HepG2 (cell line): ENCODE measurements at regions not wholly inside any gene's neighbourhood (a gene's known extent, or its start where the extent isn't known, plus 50 kb on each side); places are given as distances from the start of the nearest gene placed in this dataset.

ENCODE experiments used
- ATAC-seq: fragments of 200-7000 bp; cut with Tn5 transposase; 3 replicates; pipeline ENCODE4 v1.9.1; 2020; ENCODE audit warnings: mild to moderate bottlenecking, moderate library complexity
- BruUV-seq: library from RNA; stranded (reverse); fragments of 400-500 nt; replicated peaks from 2 replicates; lab custom pipeline; 2021; lab: Mats Ljungman, UMichigan
- CTCF ChIA-PET: fragments of 300-600 bp; formaldehyde crosslinking; extraction: SDS; loops from one replicate; lab custom pipeline; 2021; ENCODE audit warnings: low total read pairs, inconsistent platforms, low intra/inter-chr PET ratio; lab: Yijun Ruan, JAX
- POLR2A ChIA-PET: fragments of 350-600 bp; sonication (Branson Sonifier 250); formaldehyde crosslinking; loops from one replicate; lab custom pipeline; 2020; ENCODE audit warnings: antibody characterized with exemption, inconsistent platforms; lab: Yijun Ruan, JAX
- DNase-seq: peaks from one replicate; pipeline ENCODE4 v3.0.0-alpha.2; 2015; ENCODE audit warnings: low spot score
- FAIRE-seq: peaks from 3 replicates; lab custom pipeline; 2011; peaks lifted over from hg19 to GRCh38; lab: Jason Lieb, UNC
- H2AFZ ChIP-seq: one replicate; pipeline ENCODE4 v1.6.1; 2011; ENCODE audit warnings: low read length, inconsistent platforms
- H3K27ac ChIP-seq: fragments of 300-600 bp; 3 replicates; pipeline ENCODE4 v1.8.0; 2011; ENCODE audit warnings: mixed run types, mild to moderate bottlenecking, mixed read lengths, low read length, inconsistent platforms; ENCODE audit not compliant: insufficient read depth; ENCODE audit errors: extremely low read length
- H3K27me3 ChIP-seq, 2 experiments: fragments of 200-600 bp in 1 of 2; 2 replicates in 1 of 2; 3 replicates in 1 of 2; pipeline versions ENCODE4 v1.6.0 to v1.8.0; 2011; ENCODE audit warnings: low read length in 2 of 2, mild to moderate bottlenecking in 2 of 2, moderate library complexity in 2 of 2, inconsistent platforms in 1 of 2; ENCODE audit not compliant: insufficient read depth in 2 of 2, control insufficient read depth in 1 of 2
- H3K36me3 ChIP-seq, 2 experiments: fragments of 200-600 bp in 1 of 2; replicated peaks in 1 of 2; 2 replicates in 1 of 2; 3 replicates in 1 of 2; pipeline versions ENCODE4 v1.5.1 to v1.8.0; 2011; ENCODE audit warnings: low read length in 2 of 2, inconsistent platforms in 1 of 2; ENCODE audit not compliant: insufficient read depth in 2 of 2, control insufficient read depth in 1 of 2
- H3K4me1 ChIP-seq: 2 replicates; pipeline ENCODE4 v1.5.1; 2012; ENCODE audit warnings: low read length, inconsistent platforms; ENCODE audit not compliant: insufficient read depth
- H3K4me2 ChIP-seq: 2 replicates; pipeline ENCODE4 v1.6.0; 2011; ENCODE audit warnings: low read depth, low read length, inconsistent platforms
- H3K4me3 ChIP-seq, 3 experiments: fragments of 200-600 bp in 1 of 3; sonication (generic), shearing (Covaris generic) in 1 of 3; replicated peaks in 1 of 3; 2 replicates each; pipeline ENCODE4 v1.5.1; 2011 to 2016; ENCODE audit warnings: low read length in 3 of 3, inconsistent platforms in 2 of 3, low read depth in 2 of 3, mild to moderate bottlenecking in 2 of 3, control low read depth in 1 of 3, mixed read lengths in 1 of 3; ENCODE audit not compliant: insufficient read depth in 1 of 3
- H3K79me2 ChIP-seq: one replicate; pipeline ENCODE4 v1.6.1; 2011; ENCODE audit warnings: low read length, inconsistent platforms; ENCODE audit not compliant: insufficient read depth
- H3K9ac ChIP-seq: 2 replicates; pipeline ENCODE4 v1.6.0; 2011; ENCODE audit warnings: mild to moderate bottlenecking, low read depth, low read length, inconsistent platforms; ENCODE audit not compliant: insufficient read depth
- H3K9me3 ChIP-seq: 2 replicates; pipeline ENCODE4 v1.5.1; 2012; ENCODE audit warnings: mild to moderate bottlenecking, low read length
- H4K20me1 ChIP-seq: 2 replicates; pipeline ENCODE4 v1.6.0; 2011; ENCODE audit warnings: inconsistent platforms, mild to moderate bottlenecking, low read length, moderate library complexity; ENCODE audit not compliant: insufficient read depth
- ELF4 ChIP-seq: sonication (generic); formaldehyde crosslinking; IDR thresholded peaks from 2 replicates; pipeline ENCODE4 v1.5.0; 2020; ENCODE audit warnings: missing genetic modification reagents, mild to moderate bottlenecking, moderate library complexity, borderline replicate concordance
- EZH2 ChIP-seq: conservative IDR thresholded peaks from 2 replicates; pipeline ENCODE4 v1.6.1; 2012; ENCODE audit warnings: mild to moderate bottlenecking, low read depth, low read length, moderate library complexity
- MAFF ChIP-seq: IDR thresholded peaks from 2 replicates; pipeline ENCODE4 v1.6.1; 2011; ENCODE audit warnings: low read depth, low read length, improper control_type of control experiment
- MAFK ChIP-seq, 2 experiments: IDR thresholded peaks in 1 of 2; conservative IDR thresholded peaks in 1 of 2; 2 replicates each; pipeline ENCODE4 v1.6.1; 2011; ENCODE audit warnings: improper control_type of control experiment in 2 of 2, low read length in 2 of 2
- RBM22 ChIP-seq: fragments of 200-400 bp; formaldehyde crosslinking; optimal IDR thresholded peaks from 2 replicates; pipeline ENCODE3; 2017; ENCODE audit warnings: mild to moderate bottlenecking, low read length, moderate library complexity
- RCOR2 ChIP-seq: IDR thresholded peaks from 2 replicates; pipeline ENCODE4 v1.6.1; 2016; ENCODE audit warnings: missing biosample characterization, missing genetic modification reagents
- STAG1 ChIP-seq: sonication (generic); formaldehyde crosslinking; IDR thresholded peaks from 2 replicates; pipeline ENCODE4 v1.4.0; 2020; ENCODE audit warnings: missing genetic modification reagents
- ZNF138 ChIP-seq: sonication (generic); formaldehyde crosslinking; IDR thresholded peaks from 2 replicates; pipeline ENCODE4 v1.5.0; 2020; ENCODE audit warnings: mild to moderate bottlenecking, low read depth, missing genetic modification reagents
- ZNF251 ChIP-seq: sonication (generic); formaldehyde crosslinking; IDR thresholded peaks from 2 replicates; pipeline ENCODE4 v1.9.0; 2021; ENCODE audit warnings: mild to moderate bottlenecking, missing genetic modification reagents
- WGBS: methylation state at CpG from one replicate; pipeline ENCODE4 v1.1.6; 2017; ENCODE audit warnings: low lambda C conversion rate; 5-methylcytosine and 5-hydroxymethylcytosine counted together
- in situ Hi-C: cut with HindIII; loops from 2 replicates; pipeline ENCODE4 v1.10.0; 2017; ENCODE audit warnings: low pct_unique_long_range_greater_than_20kb; ENCODE audit not compliant: extremely low pct_ligation_motif_present
- intact Hi-C: fragments of 100-400 bp; cut with micrococcal nuclease; formaldehyde crosslinking; loops from one replicate; pipeline ENCODE4 v1.10.0; 2022; ENCODE audit not compliant: unreplicated experiment
- TF ChIP-seq, protein P1 (sequence below): fragments of 450-650 bp; IDR thresholded peaks from 2 replicates; pipeline ENCODE4 v1.6.1; 2016

DNA sequence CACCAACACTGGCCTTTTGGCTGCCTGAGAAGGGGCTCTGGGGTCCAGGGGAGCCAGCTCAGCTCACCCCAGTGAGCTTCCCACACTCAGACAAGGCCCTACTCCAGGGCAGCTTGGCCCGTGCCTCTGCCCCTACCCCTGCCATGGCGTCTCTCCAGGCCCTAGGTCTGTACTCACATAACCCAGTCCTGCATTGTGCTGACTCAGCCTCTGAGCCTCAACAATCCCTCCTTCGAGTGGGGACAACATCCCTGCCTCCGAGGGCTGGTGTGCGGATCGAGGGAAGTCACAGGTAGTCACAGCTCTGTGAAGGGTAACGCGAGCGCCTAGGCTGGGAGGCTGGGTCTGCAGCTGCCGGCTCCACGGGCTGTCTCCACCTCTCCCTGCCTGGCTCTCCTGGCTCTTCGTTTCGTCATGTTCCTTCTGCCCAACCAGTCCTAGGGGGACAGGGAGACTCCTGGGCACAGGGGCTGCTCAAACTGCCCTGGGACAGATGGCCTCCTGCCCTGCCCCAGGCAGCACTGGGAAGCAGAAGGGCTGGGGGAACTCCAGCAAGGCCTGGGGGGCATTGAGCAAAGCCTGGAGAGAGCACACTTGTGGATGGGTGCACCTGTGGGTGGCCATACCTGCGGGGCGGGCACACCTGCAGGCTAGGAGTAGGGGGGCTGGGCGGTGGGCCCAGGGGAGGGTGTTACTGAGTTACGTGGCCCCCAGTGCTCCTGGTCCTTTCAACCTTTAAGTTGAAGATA, 74.6 kb downstream of the RRM2 start:
- DNase-seq, result no peak
- intact Hi-C loops, result no loop called here
- Histone ChIP-seq H2AFZ (no peak overlapping the region), H3K9ac (no peak overlapping the region), H3K4me1 (peaks cover 20% of the 10 kb centered on the region), H3K27me3 (no peaks in the 10 kb centered on the region), H3K4me2 (no peak overlapping the region), H3K9me3 (no peaks in the 10 kb centered on the region), H3K27ac (no peak overlapping the region), H3K36me3 (peaks cover 0 to 4% of the 10 kb centered on the region in 2 experiments; a peak in 3 of 5 replicates), H3K79me2 (no peaks in the 10 kb centered on the region), H4K20me1 (no peaks in the 10 kb centered on the region), H3K4me3 (no peak overlapping the region)
- peak; percentile 86 for TF ChIP-seq MAFF
- TF ChIP-seq, protein P1, sequence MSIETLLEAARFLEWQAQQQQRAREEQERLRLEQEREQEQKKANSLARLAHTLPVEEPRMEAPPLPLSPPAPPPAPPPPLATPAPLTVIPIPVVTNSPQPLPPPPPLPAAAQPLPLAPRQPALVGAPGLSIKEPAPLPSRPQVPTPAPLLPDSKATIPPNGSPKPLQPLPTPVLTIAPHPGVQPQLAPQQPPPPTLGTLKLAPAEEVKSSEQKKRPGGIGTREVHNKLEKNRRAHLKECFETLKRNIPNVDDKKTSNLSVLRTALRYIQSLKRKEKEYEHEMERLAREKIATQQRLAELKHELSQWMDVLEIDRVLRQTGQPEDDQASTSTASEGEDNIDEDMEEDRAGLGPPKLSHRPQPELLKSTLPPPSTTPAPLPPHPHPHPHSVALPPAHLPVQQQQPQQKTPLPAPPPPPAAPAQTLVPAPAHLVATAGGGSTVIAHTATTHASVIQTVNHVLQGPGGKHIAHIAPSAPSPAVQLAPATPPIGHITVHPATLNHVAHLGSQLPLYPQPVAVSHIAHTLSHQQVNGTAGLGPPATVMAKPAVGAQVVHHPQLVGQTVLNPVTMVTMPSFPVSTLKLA, result no peak
- no peak for TF ChIP-seq STAG1 (CRISPR knock-in tag)
- TF ChIP-seq ZNF138 (CRISPR knock-in tag), result no peak
- TF ChIP-seq RCOR2 (CRISPR knock-in tag), result no peak
- TF ChIP-seq ELF4 (CRISPR knock-in tag), result no peak
- TF ChIP-seq RBM22, result peak; percentile 72
- TF ChIP-seq EZH2, result no peak
- peak; percentile 91 to 94 for TF ChIP-seq MAFK (conservative IDR thresholded peaks at IDR 0.05 in 1 of 2, IDR thresholded peaks at IDR 0.05 in 1 of 2; ENCODE audit: low read length in 2 of 2)
- TF ChIP-seq ZNF251 (CRISPR knock-in tag), result no peak
- no peak for FAIRE-seq
- in situ Hi-C loops, result no loop called here
- POLR2A ChIA-PET, result no interaction called here
- WGBS, result 96% methylated on average over 15 of the region's 17 CpGs
- no peak; the same call in 2 of the 3 replicates for ATAC-seq
- CTCF ChIA-PET, result no interaction called here
- BruUV-seq, result no TSS peak
